Ureter (tissue), 1 donor: ENCODE measurements at regions not wholly inside any gene's neighbourhood (a gene's known extent, or its start where the extent isn't known, plus 50 kb on each side); places are given as distances from the start of the nearest gene placed in this dataset.

Source experiments
- DNase-seq: peaks from one replicate; pipeline ENCODE4 v3.0.0-alpha.2; 2020; ENCODE audit warnings: low spot score
- donor health status: DM: yes; HTN: yes; CAD: no.

DNA sequence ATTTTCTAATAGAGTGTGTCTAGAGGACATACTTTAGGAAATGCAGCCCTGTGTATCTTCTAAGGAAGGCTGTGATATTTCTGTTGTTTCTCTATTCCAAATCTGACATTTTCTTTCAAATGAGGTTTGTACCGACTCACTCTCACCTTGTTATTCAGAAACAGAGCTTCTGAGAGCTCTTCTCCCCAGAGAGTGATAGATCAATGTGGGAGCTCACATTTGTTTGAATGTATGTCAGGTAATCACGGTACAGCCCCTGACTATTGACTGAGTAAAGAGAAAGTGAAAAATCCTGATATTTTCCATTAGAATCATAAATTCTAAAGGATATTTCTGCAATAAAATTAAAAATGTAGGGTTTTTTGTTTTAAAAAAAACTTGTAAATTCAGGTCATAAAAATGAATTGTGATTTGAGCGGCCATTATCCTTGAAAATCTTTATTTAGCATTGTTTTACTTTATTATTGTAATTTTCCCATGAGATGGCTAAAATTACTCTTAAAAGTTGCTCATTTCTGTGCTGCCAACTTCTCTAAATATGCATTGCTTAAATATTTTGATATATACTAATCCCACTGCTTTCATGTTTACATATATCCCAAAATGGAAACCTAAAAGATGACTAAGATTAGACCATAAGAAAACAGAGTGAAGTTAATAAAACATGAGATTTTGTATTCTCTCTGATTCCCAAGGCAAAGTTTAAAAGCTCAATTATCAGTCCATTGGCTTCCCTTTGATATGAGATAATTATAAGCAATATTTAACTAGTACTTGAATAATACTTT, 1226.8 kb upstream of the CITED2 start:
- no peak for DNase-seq

DNA sequence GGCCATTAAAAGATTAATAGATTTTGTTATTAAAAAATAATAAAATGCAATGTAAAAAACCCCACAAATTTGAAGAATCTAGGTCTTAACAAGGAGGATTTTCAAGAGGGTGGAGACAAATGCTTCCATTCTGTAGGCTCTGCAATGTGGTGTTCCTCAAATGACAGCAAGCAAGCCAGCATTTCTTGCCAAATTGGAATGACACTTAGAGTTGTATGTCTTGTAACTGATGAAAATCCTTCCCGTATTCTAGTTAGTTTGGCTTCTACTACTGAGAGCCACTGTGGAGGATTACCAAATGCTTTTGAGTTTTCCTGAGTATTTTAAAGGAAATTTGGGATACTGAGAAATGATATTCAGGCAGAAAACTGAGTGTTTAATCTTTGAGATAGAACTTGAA, 1225.5 kb upstream of the CITED2 start:
- DNase-seq: no peak

DNA sequence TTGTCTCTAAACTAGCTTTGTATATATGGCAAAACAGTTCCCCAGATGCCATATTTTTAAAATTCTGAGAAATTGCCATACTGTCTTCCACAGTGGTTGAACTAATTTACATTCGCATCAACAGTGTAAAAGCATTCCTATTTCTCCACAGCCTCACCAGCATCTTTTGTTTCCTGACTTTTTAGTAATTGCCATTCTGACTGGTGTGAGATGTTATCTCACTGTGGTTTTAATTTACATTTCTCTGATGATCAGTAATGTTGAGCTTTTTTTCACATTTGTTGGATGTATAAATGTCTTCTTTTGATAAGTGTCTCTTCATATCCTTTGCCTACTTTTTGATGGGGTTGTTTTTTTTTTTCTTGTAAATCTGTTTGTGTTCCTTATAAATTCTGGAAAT, 1222.7 kb upstream of the CITED2 start:
- DNase-seq: no peak

DNA sequence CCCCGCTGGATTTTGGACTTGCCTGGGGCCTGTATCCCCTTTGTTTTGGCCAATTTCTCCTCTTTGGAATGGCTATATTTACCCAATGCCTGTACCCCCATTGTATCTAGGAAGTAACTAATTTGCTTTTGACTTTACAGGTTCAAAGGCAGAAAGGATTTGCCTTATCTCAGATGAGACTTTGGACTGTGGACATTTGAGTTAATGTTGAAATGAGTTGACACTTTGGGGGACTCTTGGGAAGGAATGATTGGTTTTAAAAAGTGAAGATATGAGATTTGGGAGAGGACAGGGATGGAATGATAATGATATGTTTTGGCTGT, 1220.3 kb upstream of the CITED2 start:
- DNase-seq: no peak

DNA sequence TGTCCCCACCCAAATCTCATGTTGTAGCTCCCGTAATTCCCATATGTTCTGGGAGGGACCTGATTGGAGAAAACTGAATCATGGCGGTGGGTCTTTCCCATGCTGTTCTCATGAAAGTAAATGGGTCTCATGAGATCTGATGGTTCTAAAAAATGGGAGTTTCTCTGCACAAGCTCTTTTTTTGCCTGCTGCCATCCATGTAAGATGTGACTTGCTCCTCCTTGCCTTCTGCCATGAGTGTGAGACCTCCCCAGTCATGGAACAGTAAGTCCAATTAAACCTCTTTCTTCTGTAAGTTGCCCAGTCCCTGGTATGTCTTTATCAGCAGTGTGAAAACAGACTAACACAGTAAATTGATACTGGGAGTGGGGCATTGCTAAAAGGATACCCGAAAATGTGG, 1218.4 kb upstream of the CITED2 start:
- no peak for DNase-seq

DNA sequence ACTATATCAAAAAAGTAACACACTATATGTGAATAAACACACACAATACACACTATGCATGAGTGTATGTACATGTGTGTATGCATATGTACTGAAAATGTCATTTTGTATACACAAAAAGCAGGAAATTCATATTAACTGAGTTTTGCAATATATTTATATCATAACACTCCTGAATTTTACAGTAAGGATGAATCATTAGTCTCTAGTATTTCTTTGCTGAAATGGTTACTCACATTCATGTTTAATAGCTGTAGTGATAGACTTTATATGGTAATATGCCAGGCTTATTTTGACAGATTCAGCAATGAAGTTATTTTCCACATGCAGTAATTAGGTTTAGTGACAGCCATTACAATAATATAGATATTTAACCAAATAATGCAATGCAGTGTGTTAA, 1216.2 kb upstream of the CITED2 start:
- DNase-seq: no peak

DNA sequence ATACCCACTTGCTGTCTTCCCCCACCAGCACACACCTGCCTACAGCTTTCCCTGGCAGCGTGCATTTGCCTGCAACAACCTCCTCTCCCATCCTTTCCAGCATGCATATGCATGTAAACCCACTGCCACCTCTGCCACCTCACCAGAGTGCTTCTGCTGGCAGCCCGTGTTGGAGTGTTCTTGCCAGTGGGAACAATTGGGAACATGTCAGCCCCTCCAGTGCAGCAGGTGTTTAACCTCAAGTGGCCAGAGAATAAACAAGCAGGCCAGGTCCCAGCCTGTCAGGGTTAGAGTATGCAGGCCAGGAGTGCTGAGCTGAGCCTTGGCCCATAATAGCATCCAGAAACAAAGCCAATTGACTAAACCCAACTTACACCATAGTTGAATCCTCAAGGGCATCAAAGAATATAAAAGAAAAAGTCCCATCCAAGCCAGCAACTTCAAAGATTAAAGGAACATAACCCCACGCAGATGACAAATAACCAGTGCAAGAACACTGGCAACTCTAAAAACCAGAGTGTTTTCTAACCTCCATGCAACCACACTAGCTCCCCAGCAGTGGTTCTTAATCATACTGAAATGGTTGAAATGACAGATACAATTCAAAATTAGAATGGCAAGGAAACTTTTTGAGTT, 1212.1 kb upstream of the CITED2 start:
- DNase-seq: no peak

DNA sequence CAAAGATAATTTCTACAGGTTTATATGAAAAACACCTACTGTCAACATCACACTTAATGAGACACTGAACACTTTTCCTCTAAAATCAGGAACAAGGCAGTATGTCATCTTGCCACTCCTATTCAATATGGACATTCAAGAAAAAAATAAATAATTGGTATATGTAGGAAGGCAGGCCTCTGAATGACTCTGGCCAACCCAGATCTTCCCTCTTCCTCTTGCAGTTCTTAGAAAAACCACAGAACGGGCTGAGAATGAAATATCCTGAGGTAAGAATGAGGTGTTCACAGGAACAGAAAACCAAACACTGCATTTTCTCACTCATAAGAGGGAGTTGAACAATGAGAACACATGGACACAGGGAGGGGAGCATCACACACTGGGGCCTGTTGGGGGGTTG, 1207.2 kb upstream of the CITED2 start:
- no peak for DNase-seq

DNA sequence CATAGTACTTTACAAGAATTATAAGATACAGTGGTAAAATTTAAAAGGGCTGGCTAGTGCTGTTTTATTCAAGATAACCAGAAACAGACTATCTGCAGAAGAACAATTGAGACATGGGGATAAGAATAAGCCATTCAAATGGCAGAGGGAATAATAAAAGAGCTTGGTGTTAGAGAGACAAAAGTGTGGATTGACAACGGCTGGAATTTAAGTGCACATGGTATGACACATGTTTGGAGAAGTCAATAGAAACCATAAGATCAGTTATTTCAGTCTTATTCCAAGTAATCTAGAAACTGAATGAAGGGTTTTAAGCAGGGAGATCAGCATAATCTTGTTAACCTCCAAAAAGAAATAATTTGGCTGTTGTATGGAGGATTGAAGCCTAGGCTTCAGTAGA, 1205.5 kb upstream of the CITED2 start:
- no peak for DNase-seq

DNA sequence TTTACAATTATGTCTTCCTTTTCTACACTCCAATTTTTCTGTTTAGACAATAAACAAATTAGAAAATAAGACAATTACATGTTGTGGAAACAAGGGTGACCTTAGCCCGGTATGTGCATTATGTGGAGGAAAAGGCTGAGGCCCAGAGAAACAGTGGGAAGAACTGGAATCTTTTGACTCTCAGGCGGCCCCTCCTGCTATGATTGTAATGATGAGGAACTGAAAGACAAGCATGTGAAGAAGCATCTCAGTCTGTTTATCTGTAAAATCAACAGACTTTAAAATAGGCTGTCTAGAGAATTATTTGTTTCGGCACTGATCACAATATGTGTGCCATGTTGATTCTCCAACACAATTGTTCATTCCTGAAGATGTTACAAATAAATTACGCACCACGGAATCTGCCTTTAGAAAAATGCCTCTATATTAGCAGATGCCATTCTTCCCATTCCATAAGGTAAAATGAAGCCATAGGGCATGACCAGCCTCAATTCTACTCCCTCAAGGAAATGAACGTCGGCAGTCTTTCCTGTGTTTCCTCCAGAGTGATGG, 1201.6 kb upstream of the CITED2 start:
- no peak for DNase-seq

DNA sequence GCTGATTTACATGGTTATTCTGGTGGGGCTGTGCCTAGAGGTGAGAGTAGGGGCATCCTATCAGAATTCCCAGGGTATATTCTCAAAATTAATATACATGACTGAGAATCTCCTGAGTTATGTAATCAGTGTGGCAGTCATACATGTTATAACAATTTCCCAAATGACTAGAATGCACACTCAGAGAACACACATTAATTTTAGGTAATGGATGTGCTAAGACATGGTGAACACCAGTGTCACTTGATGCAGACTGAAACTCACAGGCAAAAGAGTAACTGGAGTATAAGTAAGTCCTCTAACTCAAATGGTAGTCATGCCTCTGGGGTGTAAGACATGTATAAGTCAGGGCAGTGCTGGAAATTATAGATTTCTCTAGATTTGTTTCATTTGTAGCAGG, 1198.4 kb upstream of the CITED2 start:
- DNase-seq: no peak

DNA sequence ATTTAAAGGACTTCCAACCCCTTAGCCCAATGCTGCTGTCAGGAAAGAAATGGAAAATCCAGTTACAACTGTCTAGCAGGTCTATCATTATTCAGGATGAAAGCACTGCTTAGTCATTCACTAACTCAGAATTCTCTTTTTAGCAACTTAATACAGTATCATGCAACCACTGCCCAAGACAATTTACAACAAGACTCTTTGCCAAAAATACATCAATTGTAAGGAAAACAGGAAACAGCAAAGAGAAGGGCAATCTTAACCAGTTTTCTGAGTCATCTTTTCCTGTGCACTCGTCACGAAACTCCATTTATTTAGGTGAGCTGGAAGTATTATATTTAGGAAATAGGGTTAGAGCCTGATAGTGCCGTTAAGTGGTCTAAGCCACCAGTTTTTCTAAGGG, 1197.7 kb upstream of the CITED2 start:
- DNase-seq: no peak

DNA sequence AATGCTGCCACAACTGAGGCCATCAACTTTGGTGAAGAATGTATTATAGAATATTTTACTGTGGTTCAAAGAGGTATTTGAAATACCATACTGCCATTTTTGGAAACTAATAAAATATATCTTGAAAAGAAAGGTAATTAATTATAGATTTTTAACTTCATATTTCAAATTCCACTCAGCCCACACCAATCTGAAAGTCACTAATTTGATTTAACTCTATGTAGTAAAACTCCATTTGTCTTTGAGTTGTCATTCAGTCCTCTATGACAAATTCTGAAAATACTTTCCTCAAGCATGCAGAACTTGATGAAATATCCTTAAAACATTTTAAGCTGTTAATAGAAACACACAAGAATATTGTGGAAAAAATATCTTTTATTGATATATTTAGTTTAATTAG, 1196.7 kb upstream of the CITED2 start:
- DNase-seq: no peak

DNA sequence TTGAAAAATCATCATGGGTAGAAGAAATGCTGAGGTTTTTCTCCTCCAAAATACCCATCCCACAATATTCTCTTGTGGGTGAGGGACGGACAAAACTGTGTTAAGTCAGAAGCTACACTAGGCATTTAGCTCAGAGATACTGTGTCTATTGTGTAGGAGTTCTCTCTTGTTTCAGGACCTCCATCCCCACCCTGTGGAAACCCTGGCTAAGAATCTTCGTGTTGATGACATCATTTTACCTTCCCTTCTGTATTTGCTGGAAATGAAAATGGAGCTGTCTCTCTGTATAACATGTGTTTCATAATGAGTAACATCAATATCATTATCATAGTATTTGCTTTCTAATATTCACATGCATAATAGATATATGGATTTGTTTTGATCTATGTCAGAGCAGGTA, 1193.0 kb upstream of the CITED2 start:
- no peak for DNase-seq

DNA sequence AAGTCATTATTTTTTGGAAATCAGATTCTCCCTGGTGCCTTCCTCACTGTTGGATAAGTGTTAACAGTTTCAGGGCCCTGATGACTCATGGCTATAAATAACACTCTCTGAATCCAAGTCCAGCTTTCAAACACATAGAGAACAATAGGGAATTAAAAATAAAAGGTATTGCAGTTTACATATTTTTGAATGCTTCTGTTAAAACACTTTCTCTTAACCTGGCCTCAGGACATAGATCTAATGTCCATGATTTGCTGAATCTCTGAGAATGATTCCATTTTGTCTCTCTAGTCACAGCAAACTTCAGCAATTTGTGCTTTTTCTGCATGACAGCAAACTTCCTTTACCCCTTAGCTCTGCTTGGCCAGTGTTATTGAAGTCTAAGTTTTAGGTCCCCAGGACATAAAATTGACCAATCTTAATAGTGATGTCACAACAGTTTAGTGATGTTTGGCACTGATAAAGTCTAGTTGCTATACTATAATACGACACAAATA, 1192.4 kb upstream of the CITED2 start:
- DNase-seq: no peak

DNA sequence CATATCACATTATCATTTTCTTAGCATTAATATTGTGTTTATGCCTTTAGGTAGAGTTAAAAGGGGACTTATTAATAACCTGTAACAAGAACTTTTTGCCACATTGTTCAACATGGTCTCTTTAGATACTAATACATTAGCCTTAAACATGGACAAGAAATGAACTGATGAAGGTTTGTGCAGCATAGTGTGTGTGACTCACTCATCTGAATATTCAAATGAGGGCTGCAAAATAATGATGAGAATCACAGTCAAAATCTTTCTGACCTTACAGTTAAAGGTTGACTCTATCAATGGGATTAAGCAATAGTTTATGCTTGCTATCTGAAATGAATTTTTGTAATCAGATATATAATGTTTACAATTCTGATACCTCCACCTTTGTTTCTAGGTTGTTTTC, 1189.3 kb upstream of the CITED2 start:
- no peak for DNase-seq

DNA sequence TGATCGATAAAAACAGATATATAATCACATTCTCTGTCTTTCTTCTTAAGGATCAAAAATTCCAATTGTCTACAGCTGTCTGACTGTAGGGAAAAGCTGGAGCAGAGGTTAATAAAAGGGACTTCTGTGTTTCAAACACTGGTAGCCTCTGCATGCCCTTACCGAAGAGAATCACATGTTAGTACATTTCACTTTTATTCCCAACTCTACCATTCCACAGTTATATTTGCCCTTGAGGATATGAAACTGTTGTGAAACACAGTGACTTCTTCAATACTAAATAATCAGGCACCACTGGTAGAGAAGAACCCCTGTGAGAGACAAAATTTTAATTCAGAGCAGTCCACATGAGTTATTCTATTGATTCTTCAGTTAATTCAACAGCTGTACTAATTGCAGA, 1187.3 kb upstream of the CITED2 start:
- no peak for DNase-seq

DNA sequence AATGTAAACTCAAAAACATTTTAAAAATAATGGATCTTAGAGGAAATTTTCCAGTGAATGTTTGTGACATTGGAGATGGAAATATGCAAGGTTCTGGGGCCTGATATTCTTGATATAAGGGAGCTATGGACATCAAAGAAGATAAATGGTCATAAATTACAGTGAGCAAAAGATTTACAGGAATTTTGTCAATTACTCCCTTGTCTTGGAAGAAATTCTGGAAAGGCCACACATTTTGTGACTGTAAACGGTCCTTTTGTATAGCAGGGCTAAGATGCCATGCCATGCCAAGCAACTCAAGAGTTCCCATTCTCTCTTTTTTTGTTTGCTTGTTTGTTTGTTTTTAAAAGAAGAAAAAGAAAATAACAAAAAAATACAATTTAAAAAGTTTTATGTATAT, 1186.2 kb upstream of the CITED2 start:
- no peak for DNase-seq

DNA sequence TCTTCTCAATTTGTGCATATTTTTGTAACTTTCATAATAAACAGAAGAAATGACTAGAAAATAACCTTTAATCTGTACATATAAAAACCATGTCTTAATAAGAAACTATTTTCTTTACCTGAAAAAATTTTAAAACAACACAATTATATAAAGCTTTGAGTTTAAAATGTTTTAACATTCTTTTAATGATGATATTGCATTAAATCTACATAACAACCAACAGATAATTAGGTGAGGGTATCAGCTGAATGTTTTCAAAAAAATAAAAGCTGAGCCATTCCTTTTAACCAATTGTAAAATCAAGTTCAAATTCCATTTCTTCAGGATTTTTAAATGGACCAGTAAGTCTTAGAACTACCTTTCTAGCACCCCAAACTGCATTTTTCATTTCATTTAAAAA, 1185.0 kb upstream of the CITED2 start:
- DNase-seq: no peak

DNA sequence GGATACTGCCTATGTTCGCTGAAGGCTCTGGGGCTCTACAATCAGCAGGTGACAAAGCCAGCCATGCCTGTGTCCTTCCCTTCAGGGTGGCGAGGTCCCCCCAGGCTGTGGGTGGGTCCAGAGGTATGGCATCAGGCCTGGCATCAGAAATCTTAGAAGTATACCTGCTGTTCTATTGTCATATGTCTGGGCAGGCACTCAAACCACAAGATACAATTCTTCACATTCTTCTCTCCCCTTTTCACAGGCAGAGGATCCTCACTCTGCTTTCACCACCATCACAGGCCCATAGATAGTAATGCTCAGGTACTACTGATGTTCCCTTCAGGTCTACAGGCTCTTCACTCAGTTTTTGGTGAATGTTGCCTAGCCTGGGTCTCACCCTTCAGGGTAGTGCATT, 1180.0 kb upstream of the CITED2 start:
- no peak for DNase-seq

DNA sequence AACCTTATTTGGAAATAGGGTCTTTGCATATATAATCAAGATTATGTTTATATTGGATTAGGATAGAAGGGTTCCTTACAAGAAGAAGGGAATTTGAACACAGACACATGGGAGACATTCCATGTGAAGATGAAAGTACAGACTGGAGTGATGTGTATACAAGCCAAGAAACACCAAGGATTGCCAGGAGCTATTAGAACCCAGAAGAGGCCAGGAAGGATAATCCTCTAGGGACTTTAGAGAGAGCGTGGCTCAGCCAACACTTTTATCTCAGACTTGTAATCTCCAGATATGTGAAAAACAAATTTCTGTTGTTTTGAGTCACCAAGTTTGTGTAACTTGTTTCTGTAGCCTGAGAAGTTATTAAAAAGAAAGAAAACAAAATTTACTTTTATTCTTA, 1173.9 kb upstream of the CITED2 start:
- DNase-seq: no peak

DNA sequence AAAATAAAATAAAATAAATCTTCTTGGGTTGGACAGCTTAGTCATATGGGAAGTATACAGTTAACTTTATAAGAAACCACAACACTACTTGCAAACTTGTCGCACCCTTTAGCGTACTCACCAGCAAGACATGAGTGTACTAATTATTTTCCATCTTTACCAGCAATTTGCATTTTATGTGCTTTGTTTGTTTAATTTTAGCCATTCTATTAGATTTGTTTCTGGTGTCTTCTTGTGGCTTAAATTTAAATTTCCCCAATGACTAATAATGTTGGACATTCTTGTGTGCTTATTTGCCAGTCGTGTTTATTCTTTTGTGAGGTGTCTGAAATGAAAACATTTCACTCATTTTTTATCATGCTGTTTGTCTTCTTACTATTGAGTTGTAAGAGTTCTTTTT, 1172.2 kb upstream of the CITED2 start:
- no peak for DNase-seq

DNA sequence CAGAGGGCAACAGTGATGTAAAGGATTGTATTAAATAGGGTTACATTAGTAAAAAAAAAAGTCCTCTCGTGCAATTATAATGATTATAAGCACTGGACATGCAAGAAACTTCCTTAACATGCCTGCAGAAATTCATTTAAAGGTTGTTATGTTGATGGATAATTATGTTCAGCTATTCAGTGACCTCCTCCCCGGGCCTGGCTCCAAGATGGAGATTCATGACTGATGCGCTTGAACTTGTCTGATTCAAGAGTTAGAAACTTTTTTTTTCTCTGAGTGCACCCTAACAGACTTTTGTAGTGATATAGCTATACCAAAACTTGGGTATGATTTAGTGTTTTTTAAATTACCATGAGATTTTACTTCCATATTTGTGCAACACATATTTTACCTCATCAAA, 1170.0 kb upstream of the CITED2 start:
- DNase-seq: no peak

DNA sequence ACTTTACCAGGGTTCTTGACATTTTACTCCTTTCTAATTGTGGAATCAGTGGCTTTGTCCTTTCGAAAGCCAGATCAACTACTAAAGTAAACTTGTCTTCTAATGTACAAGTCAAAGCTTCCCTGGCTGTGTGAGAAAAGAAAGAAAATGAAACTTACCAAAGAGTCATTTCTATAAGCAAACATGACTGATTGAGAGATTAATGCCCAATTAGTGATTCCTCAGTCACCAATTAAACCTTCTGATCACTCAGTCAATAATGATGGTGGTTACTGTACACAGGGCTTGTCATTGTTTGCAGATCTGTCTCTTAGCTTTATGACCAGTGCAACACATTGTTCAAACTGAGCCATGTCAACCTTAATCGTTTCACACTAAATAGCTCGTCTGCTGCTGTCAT, 1168.4 kb upstream of the CITED2 start:
- no peak for DNase-seq
